Tibial artery (tissue), 4 donors: ENCODE measurements at regions not wholly inside any gene's neighbourhood (a gene's known extent, or its start where the extent isn't known, plus 50 kb on each side); places are given as distances from the start of the nearest gene placed in this dataset.
A peak's percentile ranks its signal among the peaks of the same experiment; 100 is the strongest.

ENCODE experiments used
- DNase-seq, 2 donors: peaks; one replicate each; pipeline ENCODE4 v3.0.0-alpha.2; 2019
- H3K27ac ChIP-seq, 2 donors: fragments of 200-600 bp; sonication (generic) in 1 of 2; 1 replicate in 1 of 2; 2 replicates in 1 of 2; pipeline ENCODE4 v1.5.1; 2018 to 2019; ENCODE audit warnings: mild to moderate bottlenecking in 1 of 2
- H3K27me3 ChIP-seq, 2 donors: fragments of 200-600 bp; sonication (generic) in 1 of 2; one replicate each; pipeline versions ENCODE4 v1.5.1 to v1.6.0; 2016 to 2019
- H3K36me3 ChIP-seq, 3 donors: fragments of 200-600 bp; sonication (generic) in 2 of 3; one replicate each; pipeline ENCODE4 v1.5.1; 2016 to 2019; ENCODE audit warnings: mild to moderate bottlenecking in 2 of 3
- H3K4me1 ChIP-seq, 4 donors: fragments of 200-600 bp; sonication (generic) in 2 of 4; 1 replicate in 3 of 4; 2 replicates in 1 of 4; pipeline ENCODE4 v1.5.1; 2016 to 2019
- H3K4me3 ChIP-seq, 2 donors: fragments of 200-600 bp; sonication (generic) in 1 of 2; 1 replicate in 1 of 2; 2 replicates in 1 of 2; pipeline ENCODE4 v1.5.1; 2018 to 2019; ENCODE audit warnings: mild to moderate bottlenecking in 2 of 2
- H3K9me3 ChIP-seq, 3 donors: fragments of 200-600 bp; sonication (generic) in 1 of 3; one replicate each; pipeline ENCODE4 v1.5.1; 2016 to 2019
- CTCF ChIP-seq, 2 experiments: fragments of 200-600 bp in 1 of 2; fragments of 450-650 bp in 1 of 2; IDR thresholded peaks; one replicate each; pipeline ENCODE4 v1.5.1; 2017 to 2019; ENCODE audit warnings: antibody characterized with exemption in 2 of 2, mild to moderate bottlenecking in 1 of 2, moderate library complexity in 1 of 2
- intact Hi-C: fragments of 100-400 bp; cut with DNase I; formaldehyde crosslinking; loops from one replicate; pipeline ENCODE4 v1.15.0; 2023; ENCODE audit warnings: low total_unique reads

GRCh38 chr7:91777522-91777921, 103.0 kb downstream of the MTERF1 start:
- Histone ChIP-seq H3K4me3 (no peak overlapping the region), H3K27ac (no peak overlapping the region), H3K36me3 (no peaks in the 10 kb centered on the region), H3K4me1 (peaks cover 0 to 8% (median 0%) of the 10 kb centered on the region in 4 donors), H3K9me3 (no peaks in the 10 kb centered on the region), H3K27me3 (no peaks in the 10 kb centered on the region)
- DNase-seq, result no peak
- no peak for TF ChIP-seq CTCF (IDR thresholded peaks at IDR 0.05)
- intact Hi-C loops, result no loop called here

DNA sequence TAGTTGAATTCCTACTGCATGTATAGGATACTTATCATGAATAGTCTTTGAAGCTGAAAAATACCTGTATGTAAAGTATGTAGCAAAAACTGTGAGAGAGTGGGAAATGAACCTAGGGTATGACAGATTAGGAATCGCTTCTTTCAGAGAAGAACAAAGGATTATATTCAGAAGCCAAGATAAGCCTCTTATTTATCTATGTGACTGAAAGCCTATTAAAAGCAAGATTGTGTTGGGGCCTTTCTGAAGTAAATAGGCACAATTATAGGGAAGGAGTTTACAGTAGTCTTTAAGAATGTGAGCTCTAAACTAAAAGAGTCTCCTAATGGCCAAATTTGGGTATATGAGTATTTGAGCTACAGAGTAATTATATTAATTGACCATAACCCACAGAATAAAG, 102.1 kb downstream of the MTERF1 start:
- no peak for DNase-seq
- TF ChIP-seq CTCF (IDR thresholded peaks at IDR 0.05), result no peak
- peaks cover 0 to 7% (median 0%) of the 10 kb centered on the region in 4 donors for H3K4me1 ChIP-seq
- no peaks in the 10 kb centered on the region for H3K27me3 ChIP-seq
- H3K36me3 ChIP-seq, result no peaks in the 10 kb centered on the region
- H3K9me3 ChIP-seq, result no peaks in the 10 kb centered on the region
- no peak overlapping the region for H3K4me3 ChIP-seq
- intact Hi-C loops, result no loop called here
- H3K27ac ChIP-seq, result no peak overlapping the region

DNA sequence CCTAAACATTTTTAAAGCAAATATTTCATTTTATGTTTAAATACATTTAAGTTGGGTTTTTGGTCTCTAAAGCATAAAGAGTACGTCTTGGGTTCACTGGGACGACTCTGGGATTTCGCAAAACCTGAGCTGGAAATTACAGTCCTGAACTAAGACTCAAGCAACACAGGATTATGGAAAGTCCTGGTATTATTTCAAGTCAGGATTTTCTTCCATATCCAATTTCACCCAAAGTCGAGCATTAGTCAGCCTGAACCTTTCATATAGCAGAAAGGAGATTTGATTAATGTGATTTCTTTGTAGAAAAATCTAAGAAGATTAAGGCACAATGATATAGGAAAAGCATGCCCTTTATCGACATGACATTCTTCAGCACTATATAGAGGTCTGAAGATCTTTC, 100.0 kb downstream of the MTERF1 start:
- H3K4me3 ChIP-seq, result no peak overlapping the region
- H3K36me3 ChIP-seq, result no peaks in the 10 kb centered on the region
- H3K27me3 ChIP-seq, result no peaks in the 10 kb centered on the region
- no peak overlapping the region for H3K27ac ChIP-seq
- intact Hi-C loops, result loop anchor here (10.0 kb wide), 1 partner anchor 696 kb away; no protein-coding TSS in a partner anchor
- no peaks in the 10 kb centered on the region for H3K9me3 ChIP-seq
- H3K4me1 ChIP-seq, result peaks cover 0 to 7% (median 0%) of the 10 kb centered on the region in 4 donors
- DNase-seq, result no peak
- TF ChIP-seq CTCF (IDR thresholded peaks at IDR 0.05), result no peak

- H3K27me3 ChIP-seq, result no peaks in the 10 kb centered on the region
- H3K36me3 ChIP-seq, result no peaks in the 10 kb centered on the region
- intact Hi-C loops, result loop anchor here (10.0 kb wide), 1 partner anchor 700 kb away; no protein-coding TSS in a partner anchor
- H3K4me1 ChIP-seq, result no peaks in the 10 kb centered on the region
- H3K27ac ChIP-seq, result no peak overlapping the region
- H3K9me3 ChIP-seq, result no peaks in the 10 kb centered on the region
- DNase-seq, result no peak
- H3K4me3 ChIP-seq, result no peak overlapping the region
- peak; percentile 32 to 53 for TF ChIP-seq CTCF (IDR thresholded peaks at IDR 0.05)
Measured at GRCh38 chr7:91784469-91784868, 96.0 kb downstream of the MTERF1 start.

DNA sequence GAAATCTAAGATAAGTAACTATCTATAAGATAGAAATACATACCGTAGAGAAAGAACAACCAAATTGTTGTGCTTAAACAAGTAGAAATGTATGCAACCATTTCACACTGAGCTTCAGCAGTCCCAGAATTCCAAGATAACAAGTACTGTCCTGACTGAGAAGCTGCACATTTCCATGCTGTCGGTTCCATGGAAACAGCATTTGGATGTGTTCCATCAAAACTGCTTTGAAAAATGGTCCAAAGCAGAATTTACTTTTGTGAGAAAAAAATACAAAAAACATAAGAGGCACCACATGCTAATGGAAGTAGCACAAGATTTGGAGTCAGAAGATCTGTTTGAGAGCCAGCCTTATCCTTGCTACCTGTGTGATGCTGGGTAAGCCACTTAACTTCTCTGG, 92.6 kb downstream of the MTERF1 start:
- no peak for DNase-seq
- TF ChIP-seq CTCF (IDR thresholded peaks at IDR 0.05), result no peak
- Histone ChIP-seq H3K27ac (no peak overlapping the region), H3K4me3 (no peak overlapping the region), H3K27me3 (no peaks in the 10 kb centered on the region), H3K36me3 (no peaks in the 10 kb centered on the region), H3K9me3 (no peaks in the 10 kb centered on the region), H3K4me1 (no peaks in the 10 kb centered on the region)
- intact Hi-C loops, result loop anchor here (10.0 kb wide), 1 partner anchor 703 kb away; no protein-coding TSS in a partner anchor

DNA sequence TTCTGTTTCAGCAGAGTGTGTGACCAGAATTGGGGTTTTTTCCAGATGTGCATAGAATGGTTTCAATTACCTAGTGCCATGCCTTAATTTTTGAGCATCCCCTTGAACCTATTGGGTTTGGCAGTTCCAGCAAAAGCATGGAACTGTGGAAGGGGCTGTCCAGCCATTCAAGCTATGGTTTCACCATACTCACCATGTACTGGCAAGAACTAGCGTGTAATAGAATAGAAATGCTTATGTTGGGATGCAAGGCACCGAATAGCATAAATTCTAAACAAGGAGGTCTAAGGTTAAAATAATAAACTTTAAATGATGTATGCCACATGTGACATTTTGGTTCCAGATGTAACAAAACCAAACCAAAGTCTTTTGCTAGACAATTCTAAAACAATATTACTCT, 91.4 kb downstream of the MTERF1 start:
- Histone ChIP-seq H3K36me3 (no peaks in the 10 kb centered on the region), H3K4me1 (no peaks in the 10 kb centered on the region), H3K4me3 (no peak overlapping the region), H3K27me3 (no peaks in the 10 kb centered on the region), H3K27ac (no peak overlapping the region), H3K9me3 (no peaks in the 10 kb centered on the region)
- DNase-seq, result no peak
- intact Hi-C loops, result loop anchor here (10.0 kb wide), 1 partner anchor 704 kb away; no protein-coding TSS in a partner anchor
- TF ChIP-seq CTCF (IDR thresholded peaks at IDR 0.05), result no peak
